HepG2 (cell line): ENCODE measurements at regions not wholly inside any gene's neighbourhood (a gene's known extent, or its start where the extent isn't known, plus 50 kb on each side); places are given as distances from the start of the nearest gene placed in this dataset.

Experiments
- EP300 ChIP-seq, 3 experiments: sonication (generic) in 1 of 3; formaldehyde crosslinking in 1 of 3; IDR thresholded peaks; 2 replicates each; pipeline versions ENCODE4 v1.5.1 to v1.6.1; 2011 to 2020; ENCODE audit warnings: low read depth in 2 of 3, low read length in 2 of 3, borderline replicate concordance in 1 of 3, improper control_type of control experiment in 1 of 3, mild to moderate bottlenecking in 1 of 3, missing genetic modification reagents in 1 of 3, moderate library complexity in 1 of 3
- FOXA1 ChIP-seq, 2 experiments: fragments of 450-650 bp in 1 of 2; sonication (generic) in 1 of 2; formaldehyde crosslinking in 1 of 2; IDR thresholded peaks; 2 replicates each; pipeline versions ENCODE4 v1.4.0 to v1.6.1; 2016 to 2020; ENCODE audit warnings: missing genetic modification reagents in 1 of 2
- HNRNPL ChIP-seq: fragments of 200-400 bp; formaldehyde crosslinking; IDR thresholded peaks from 2 replicates; pipeline ENCODE4 v1.6.1; 2017; ENCODE audit warnings: mild to moderate bottlenecking, low read depth, low read length
- MAX ChIP-seq: IDR thresholded peaks from 2 replicates; pipeline ENCODE4 v1.6.1; 2012; ENCODE audit warnings: inconsistent platforms
- NR1H2 ChIP-seq: sonication (generic); formaldehyde crosslinking; IDR thresholded peaks from 2 replicates; pipeline ENCODE4 v1.8.1; 2022; ENCODE audit warnings: low read depth, missing genetic modification reagents, borderline replicate concordance
- PRPF4 ChIP-seq: fragments of 200-400 bp; formaldehyde crosslinking; IDR thresholded peaks from 2 replicates; pipeline ENCODE4 v1.6.1; 2016; ENCODE audit warnings: low read length, low read depth; ENCODE audit not compliant: poor library complexity, severe bottlenecking
- RFXAP ChIP-seq: sonication (generic); formaldehyde crosslinking; IDR thresholded peaks from 2 replicates; pipeline ENCODE4 v1.4.0; 2020; ENCODE audit warnings: missing genetic modification reagents, borderline replicate concordance
- ZFP37 ChIP-seq: sonication (generic); formaldehyde crosslinking; IDR thresholded peaks from 2 replicates; pipeline ENCODE4 v1.4.0; 2020; ENCODE audit warnings: missing genetic modification reagents, borderline replicate concordance
- ZNF253 ChIP-seq: sonication (generic); formaldehyde crosslinking; IDR thresholded peaks from 2 replicates; pipeline ENCODE4 v1.8.0; 2022; ENCODE audit warnings: mild to moderate bottlenecking, missing genetic modification reagents, borderline replicate concordance
- ZNF281 ChIP-seq: sonication (generic); formaldehyde crosslinking; IDR thresholded peaks from 2 replicates; pipeline ENCODE4 v1.4.0; 2020; ENCODE audit warnings: missing genetic modification reagents, borderline replicate concordance
- ZNF484 ChIP-seq: sonication (generic); formaldehyde crosslinking; IDR thresholded peaks from 2 replicates; pipeline ENCODE4 v1.5.1; 2020; ENCODE audit warnings: mild to moderate bottlenecking, low read depth, missing genetic modification reagents, borderline replicate concordance
- ZNF546 ChIP-seq: sonication (generic); formaldehyde crosslinking; conservative IDR thresholded peaks from 2 replicates; pipeline ENCODE4 v1.8.1; 2023; ENCODE audit warnings: mild to moderate bottlenecking, missing genetic modification reagents
- ZNF646 ChIP-seq: sonication (generic); formaldehyde crosslinking; IDR thresholded peaks from 2 replicates; pipeline ENCODE4 v1.9.0; 2021; ENCODE audit warnings: mild to moderate bottlenecking, missing genetic modification reagents

GRCh38 chr15:93321881-93322282 is 232.9 kb upstream of the RGMA start (continued):
- TF ChIP-seq FOXA1 (IDR thresholded peaks at IDR 0.05) (no peak), FOXA1 (CRISPR knock-in tag; IDR thresholded peaks at IDR 0.05) (peak; percentile 80), ZNF281 (CRISPR knock-in tag) (no peak), NR1H2 (CRISPR knock-in tag) (no peak), ZNF253 (CRISPR knock-in tag) (no peak), EP300 (IDR thresholded peaks at IDR 0.05; ENCODE audit: low read depth in 2 of 2, low read length in 2 of 2) (no peak), EP300 (CRISPR knock-in tag; IDR thresholded peaks at IDR 0.05; ENCODE audit: borderline replicate concordance) (0 out of 2 replicates have a peak, but pooled peaks have one; percentile 20), ZNF546 (CRISPR knock-in tag) (no peak), PRPF4 (no peak), ZNF484 (CRISPR knock-in tag) (no peak), ZNF646 (no peak), HNRNPL (no peak), ZFP37 (0 out of 2 replicates have a peak, but pooled peaks have one; percentile 59), MAX (no peak), RFXAP (no peak)
